AG04449 (cell line): ENCODE measurements at regions not wholly inside any gene's neighbourhood (a gene's known extent, or its start where the extent isn't known, plus 50 kb on each side); places are given as distances from the start of the nearest gene placed in this dataset.
"Not testable (repeated sequence)": the region's sequence is repeated elsewhere in the genome, so short reads cannot be mapped to it uniquely, and the experiment has no call there.

ENCODE experiments used
- CTCF ChIA-PET: fragments of 350-600 bp; formaldehyde crosslinking; extraction: SDS; loops from one replicate; lab custom pipeline; 2021; ENCODE audit warnings: antibody characterized with exemption; lab: Yijun Ruan, JAX
- POLR2A ChIA-PET: fragments of 400-600, 350-600 bp; formaldehyde crosslinking; extraction: SDS; loops from one replicate; lab custom pipeline; 2020; ENCODE audit warnings: antibody characterized with exemption, inconsistent platforms; lab: Yijun Ruan, JAX
- DNase-seq: peaks from one replicate; pipeline ENCODE4 v3.0.0-alpha.2; 2010; ENCODE audit warnings: low read depth, low spot score
- H3K4me3 ChIP-seq: 2 replicates; pipeline ENCODE4 v1.5.1; 2011; ENCODE audit warnings: low read depth, mild to moderate bottlenecking, control low read depth, low read length
- TF ChIP-seq, protein P1 (sequence below): IDR thresholded peaks from one replicate; pipeline ENCODE4 v1.5.1; 2011; ENCODE audit warnings: mild to moderate bottlenecking, moderate library complexity, low read length, control low read depth, inconsistent platforms; ENCODE audit not compliant: insufficient read depth; ENCODE audit errors: missing control alignments

DNA sequence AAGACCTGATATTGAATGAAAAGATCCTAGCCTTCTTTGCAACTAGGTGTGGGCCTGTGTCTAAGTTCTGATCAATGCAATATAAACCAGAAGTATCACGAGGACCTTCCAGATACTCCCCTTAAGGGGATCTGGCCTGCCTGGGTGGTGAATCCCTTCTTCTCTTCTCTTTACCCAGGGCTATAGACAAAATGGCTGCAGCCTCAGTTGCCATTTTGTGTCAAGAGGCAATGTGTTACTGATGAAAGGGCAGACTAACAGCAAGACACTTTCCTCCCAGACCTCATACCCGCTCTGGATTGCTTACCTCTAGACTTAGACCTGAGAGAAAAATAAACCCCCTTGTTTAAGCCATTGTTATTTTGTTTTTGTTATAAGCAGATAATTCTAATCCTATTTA lies 84.5 kb upstream of the CHD6 start:
- no peak for DNase-seq
- CTCF ChIA-PET = interaction anchor here (0.7 to 2.5 kb wide), 6 partner anchors 9 to 1488 kb away, joined by 3 to 11 read pairs (median 4); partner anchors contain the start of gene CHD6

DNA sequence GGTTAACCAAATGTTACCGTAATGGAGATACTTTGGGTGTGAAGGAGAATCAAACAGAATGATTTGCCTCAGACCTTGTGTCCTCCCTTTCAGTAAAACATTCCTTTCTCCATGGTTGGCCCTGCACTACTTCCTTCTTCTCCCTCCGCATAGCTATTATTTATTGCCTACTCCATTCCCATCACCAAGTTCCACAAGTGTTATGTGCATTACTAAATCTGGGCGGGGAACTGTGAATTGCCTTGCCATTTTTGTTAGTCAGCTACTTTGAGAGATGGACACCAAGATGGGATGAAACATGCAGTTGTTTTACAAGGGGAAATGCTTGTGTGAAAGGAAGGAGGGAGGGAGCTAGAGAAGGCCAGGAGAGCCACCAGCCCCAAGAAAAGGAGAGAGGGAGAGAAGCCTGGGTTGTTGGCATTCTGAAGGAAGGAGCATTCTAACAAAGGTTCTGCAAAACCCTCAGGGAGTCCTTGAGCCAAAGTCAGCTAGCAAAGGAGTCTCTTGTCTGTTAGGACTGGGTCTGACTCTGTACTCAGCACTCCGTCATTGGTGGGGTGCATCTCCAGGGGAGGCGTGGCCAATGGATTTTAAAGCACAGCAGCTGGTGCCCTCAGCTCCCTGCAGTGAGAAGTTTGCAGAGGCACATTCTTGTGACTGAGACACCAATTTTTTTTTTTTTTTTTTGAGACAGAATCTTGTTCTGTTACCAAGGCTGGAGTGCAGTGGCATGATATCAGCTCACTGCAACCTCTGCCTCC lies 83.6 kb upstream of the CHD6 start:
- ChIA-PET CTCF (interaction anchor here (0.7 to 1.4 kb wide), 4 partner anchors 9 to 481 kb away, joined by 3 to 6 read pairs (median 4); partner anchors contain the start of gene CHD6), POLR2A (interaction anchor here (0.7 to 1.0 kb wide), 2 partner anchors 14 to 16 kb away, joined by 3 to 4 read pairs; no protein-coding TSS in a partner anchor)
- TF ChIP-seq, protein P1, sequence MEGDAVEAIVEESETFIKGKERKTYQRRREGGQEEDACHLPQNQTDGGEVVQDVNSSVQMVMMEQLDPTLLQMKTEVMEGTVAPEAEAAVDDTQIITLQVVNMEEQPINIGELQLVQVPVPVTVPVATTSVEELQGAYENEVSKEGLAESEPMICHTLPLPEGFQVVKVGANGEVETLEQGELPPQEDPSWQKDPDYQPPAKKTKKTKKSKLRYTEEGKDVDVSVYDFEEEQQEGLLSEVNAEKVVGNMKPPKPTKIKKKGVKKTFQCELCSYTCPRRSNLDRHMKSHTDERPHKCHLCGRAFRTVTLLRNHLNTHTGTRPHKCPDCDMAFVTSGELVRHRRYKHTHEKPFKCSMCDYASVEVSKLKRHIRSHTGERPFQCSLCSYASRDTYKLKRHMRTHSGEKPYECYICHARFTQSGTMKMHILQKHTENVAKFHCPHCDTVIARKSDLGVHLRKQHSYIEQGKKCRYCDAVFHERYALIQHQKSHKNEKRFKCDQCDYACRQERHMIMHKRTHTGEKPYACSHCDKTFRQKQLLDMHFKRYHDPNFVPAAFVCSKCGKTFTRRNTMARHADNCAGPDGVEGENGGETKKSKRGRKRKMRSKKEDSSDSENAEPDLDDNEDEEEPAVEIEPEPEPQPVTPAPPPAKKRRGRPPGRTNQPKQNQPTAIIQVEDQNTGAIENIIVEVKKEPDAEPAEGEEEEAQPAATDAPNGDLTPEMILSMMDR = no peak
- H3K4me3 ChIP-seq = no peak overlapping the region
- DNase-seq = no peak

More for the DNA sequence above, 84.5 kb upstream of the CHD6 start:
- TF ChIP-seq, protein P1 = no peak
- no peak overlapping the region for H3K4me3 ChIP-seq
- POLR2A ChIA-PET = no interaction called here

DNA sequence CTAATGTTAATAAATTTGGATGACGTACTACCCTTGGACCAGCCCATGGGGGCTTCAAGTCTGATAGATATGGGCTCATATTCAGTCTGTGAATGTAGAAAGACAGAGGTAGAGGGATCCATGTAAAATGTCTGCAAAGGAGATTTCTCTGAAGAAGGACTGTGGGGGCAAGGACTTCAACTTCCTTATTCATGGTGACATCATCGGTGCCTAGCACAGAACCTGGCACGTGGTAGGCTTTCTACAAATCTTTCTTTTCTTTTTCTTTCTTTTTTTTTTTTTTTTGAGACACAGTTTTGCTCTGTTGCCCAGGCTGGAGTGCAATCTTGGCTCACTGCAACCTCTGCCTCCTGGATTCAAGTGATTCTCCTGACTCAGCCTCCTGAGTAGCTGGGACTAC lies 81.5 kb upstream of the CHD6 start:
- CTCF ChIA-PET = interaction anchor here (3.1 to 4.2 kb wide), 2 partner anchors 12 to 34 kb away, joined by 20 to 23 read pairs; no protein-coding TSS in a partner anchor
- H3K4me3 ChIP-seq, POLR2A ChIA-PET, DNase-seq: not testable (repeated sequence)

DNA sequence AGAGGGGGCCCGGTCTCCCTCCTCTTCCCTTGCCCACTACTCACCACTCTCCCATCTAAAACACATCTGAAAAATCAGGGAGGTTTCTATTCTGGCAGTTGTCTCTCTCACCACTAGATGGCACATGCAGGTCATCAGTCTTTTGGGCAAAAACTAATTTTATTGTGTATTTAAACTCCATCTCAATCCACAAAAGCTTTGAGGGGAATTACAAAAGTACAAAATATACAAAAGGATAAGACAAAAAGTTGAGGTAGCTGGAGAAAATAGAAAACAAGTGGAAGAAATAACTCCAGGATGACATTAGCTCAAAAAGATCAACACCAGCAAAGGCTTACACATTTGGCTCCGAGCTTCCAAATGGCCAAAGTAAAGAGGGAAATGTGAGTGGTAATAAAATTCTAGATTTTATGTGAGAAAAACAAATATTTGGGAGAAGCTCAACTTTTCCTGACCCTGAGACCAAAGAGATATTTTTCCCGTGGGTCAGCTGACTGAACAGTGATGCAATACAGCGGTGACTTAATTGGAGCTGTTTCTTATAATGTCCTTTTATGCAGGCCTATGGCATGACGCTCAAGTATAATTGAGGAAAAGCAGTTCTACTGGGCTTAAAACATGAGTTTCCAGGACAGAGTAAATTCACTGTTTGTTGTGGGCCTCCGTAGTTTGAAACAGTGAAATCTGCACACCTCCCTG lies 79.8 kb upstream of the CHD6 start:
- TF ChIP-seq, protein P1 = peak; percentile 62
- CTCF ChIA-PET = interaction anchor here (0.6 to 4.2 kb wide), 27 partner anchors 8 to 1720 kb away, joined by 3 to 23 read pairs (median 4); no protein-coding TSS in a partner anchor
- POLR2A ChIA-PET = no interaction called here
- H3K4me3 ChIP-seq = no peak overlapping the region
- DNase-seq = no peak

DNA sequence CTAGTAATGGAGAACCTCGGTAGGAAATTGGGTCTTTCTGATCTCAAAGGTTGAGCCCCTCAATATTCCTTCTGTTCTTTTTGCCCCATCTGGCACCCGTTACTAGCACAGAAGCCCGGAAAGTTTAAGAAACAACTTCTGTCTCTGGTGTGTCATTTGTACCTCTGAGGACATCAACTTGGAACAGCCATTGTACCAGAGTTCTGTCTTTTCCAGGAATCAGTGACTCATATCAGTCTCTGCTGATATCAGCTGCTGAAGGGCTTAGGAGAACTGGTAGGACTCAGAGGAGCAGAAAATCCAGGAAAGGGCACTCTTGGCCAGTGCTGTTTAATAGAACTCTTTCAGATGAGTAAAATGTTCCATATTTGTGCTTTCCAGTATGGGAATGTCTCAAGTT lies 78.3 kb upstream of the CHD6 start:
- POLR2A ChIA-PET = no interaction called here
- no peak overlapping the region for H3K4me3 ChIP-seq
- CTCF ChIA-PET = interaction anchor here (0.8 to 4.2 kb wide), 10 partner anchors 8 to 1713 kb away, joined by 3 to 23 read pairs (median 12); no protein-coding TSS in a partner anchor
- DNase-seq = no peak
- TF ChIP-seq, protein P1 = no peak

DNA sequence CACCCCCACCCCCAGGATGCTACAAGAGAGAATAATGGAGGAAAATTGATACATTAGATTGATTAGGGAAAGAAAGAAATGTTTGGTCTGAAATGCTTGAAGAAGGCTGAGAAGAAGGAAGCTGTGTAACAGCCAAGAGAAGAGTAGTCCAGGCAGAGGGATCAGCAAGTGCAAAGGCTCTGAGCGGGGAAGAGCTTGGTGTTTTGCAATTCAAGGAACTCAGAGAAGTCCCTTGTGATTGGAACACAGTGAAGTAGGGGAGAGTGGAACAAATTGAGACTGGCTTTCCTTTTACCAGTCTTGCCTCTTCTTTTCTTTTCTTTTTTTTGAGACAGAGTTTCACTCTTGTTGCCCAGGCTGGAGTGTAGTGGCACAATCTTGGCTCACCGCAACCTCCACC lies 76.6 kb upstream of the CHD6 start:
- H3K4me3 ChIP-seq = no peak overlapping the region
- TF ChIP-seq, protein P1 = no peak
- ChIA-PET CTCF (interaction anchor here (0.6 to 1.7 kb wide), 3 partner anchors 51 to 1752 kb away, joined by 3 read pairs; no protein-coding TSS in a partner anchor), POLR2A (no interaction called here)
- no peak for DNase-seq
